Forelimb muscle (tissue), 1 donor: ENCODE measurements at regions not wholly inside any gene's neighbourhood (a gene's known extent, or its start where the extent isn't known, plus 50 kb on each side); places are given as distances from the start of the nearest gene placed in this dataset.
"Not testable (repeated sequence)": the region's sequence is repeated elsewhere in the genome, so short reads cannot be mapped to it uniquely, and the experiment has no call there.

Experiments
- DNase-seq: peaks from one replicate; pipeline ENCODE4 v3.0.0-alpha.2; 2013; ENCODE audit warnings: low read depth

DNA sequence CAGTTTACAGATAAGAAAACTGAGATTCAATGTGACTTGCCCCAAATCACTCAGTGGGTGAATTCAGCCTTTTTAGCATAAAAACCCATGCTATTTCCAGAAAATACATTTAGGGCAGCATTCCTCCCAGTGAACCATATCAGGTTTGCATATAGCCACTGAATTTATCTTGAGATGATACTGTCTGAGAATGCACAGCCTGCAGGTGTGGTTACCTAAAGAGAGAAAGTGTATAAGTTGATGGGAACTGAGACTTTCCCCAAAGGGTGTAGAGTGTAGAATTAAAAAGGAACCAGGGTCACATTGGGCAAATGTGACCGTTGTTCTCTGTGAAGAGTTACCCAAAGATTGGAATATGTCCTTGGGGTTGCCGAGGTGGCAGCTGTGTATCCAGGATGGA, 100.0 kb upstream of the PIK3R1 start:
- no peak for DNase-seq

DNA sequence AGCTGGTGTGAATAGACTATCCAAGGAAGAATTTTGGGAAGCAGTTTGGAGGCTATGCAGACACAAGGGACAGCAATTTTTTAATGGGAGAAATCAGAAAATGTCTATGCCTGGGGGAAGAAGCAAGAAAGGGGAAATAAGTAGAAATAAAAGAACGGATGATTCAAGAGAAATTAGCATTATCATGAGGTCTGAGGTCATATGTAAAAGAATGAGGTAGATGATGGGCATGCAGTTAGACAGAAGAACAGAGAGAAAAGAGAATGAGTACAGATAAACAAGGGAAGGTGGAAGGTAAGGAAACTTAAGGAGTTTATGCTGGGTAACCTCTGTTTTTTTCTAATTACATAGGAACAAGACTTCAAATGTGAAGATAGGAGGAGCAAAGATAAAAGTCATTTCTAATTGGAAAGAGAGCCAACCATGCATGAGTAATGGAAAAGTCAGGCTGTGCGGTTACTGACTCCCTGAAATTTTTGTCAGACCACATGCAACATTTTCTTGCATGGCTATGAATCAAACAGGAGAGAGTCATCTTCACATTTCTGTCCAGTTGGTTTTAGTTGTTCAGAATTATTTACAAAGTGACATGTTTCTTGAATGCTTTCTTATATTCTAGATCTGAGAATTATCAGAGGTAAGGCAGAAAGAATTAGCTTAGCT, 101.0 kb upstream of the PIK3R1 start:
- no peak for DNase-seq

DNA sequence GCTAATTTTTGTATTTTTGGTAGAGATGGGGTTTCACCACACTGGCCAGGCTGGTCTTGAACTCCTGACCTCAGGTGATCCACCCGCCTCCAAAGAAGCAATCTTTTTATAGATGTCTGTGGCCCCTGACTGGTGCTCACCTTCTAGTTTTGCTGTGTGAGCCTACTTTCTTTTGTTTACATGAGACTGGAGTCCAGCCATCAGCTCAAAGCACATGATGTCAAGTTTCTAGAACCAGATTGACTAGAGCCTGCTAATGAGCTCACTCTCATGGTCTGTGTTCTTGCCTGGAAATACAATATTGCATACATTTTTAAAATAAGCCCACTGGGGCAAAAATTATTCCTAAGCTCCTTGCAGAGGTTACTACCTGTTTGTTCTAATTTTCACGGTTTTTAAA, 102.9 kb upstream of the PIK3R1 start:
- no peak for DNase-seq

DNA sequence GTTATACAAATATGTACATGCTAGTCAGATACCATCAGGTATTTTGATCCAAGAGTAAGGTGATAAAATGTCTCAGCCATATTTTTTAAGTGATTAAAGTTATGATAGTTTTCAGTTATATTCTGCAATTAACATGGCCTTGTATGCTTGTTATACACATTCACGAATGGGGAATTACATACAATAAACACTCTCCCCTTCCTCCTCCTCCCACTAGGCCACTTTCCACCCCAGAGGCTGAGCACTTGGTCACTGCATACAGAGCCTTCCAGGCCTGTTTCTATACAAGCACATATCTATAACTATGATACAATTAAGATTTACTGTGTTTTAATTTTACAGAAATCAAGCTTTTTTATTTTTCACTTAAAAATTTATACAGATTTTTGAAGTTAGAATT, 104.7 kb upstream of the PIK3R1 start:
- DNase-seq: no peak

DNA sequence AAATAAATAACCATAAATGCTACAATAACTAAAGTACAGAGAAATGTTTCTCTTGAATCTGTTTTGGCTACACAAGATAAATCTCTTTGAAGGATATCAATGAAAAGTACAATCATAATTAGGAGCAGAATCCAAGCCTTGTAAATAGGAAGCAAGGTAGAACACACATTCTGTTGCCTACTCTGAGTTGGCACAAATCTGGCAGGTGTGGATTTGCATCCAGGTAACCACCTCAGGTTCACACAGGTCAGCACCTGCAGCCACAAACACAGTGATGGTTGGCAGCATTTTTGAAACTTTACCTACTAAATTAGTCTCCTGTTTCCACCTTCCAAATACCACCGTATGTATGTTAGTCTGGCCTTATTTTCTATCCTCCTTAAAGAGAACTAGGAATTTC, 105.3 kb upstream of the PIK3R1 start:
- no peak for DNase-seq

DNA sequence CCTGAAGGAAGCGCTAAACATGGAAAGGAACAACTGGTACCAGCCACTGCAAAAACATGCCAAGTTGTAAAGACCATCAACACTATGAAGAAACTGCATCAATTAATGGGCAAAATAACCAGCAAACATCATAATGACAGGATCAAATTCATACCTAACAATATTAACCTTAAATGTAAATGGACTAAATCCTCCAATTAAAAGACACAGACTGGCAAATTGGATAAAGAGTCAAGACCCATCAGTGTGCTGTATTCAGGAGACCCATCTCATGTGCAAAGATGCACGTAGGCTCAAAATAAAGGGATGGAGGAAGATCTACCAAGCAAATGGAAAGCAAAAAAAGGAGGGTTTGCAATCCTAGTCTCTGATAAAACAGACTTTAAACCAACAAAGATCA, 111.3 kb upstream of the PIK3R1 start:
- not testable (repeated sequence) for DNase-seq

DNA sequence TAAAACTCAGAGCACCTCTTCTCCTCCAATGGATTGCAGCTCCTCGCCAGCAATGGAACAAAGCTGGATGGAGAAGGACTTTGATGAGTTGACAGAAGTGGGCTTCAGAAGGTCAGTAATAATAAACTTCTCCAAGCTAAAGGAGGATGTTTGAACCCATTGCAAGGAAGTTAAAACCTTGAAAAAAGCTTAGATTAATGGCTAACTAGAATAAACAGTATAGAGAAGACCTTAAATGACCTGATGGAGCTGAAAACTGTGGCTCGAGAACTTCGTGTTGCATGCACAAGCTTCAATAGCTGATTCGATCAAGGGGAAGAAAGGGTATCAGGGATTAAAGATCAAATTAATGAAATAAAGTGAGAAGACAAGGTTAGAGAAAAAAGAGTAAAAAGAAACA, 112.3 kb upstream of the PIK3R1 start:
- DNase-seq: not testable (repeated sequence)

DNA sequence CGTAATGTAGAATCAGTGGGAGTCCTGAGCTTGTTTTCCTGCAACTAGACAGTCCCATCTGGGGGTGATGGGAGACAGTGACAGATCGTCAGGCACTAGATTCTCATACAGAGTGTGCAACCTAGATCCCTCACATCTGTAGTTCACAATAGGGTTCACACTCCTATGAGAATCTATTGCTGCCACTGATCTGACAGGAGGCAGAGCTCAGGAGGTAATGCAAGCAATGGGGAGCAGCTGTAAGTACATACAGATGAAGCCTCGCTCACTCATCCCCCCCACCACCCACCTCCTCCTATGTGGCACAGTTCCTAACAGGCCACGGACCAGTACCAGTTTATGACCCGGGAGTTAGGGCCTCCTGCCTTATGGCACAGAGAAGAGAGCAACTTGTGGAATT, 116.2 kb upstream of the PIK3R1 start:
- no peak for DNase-seq

DNA sequence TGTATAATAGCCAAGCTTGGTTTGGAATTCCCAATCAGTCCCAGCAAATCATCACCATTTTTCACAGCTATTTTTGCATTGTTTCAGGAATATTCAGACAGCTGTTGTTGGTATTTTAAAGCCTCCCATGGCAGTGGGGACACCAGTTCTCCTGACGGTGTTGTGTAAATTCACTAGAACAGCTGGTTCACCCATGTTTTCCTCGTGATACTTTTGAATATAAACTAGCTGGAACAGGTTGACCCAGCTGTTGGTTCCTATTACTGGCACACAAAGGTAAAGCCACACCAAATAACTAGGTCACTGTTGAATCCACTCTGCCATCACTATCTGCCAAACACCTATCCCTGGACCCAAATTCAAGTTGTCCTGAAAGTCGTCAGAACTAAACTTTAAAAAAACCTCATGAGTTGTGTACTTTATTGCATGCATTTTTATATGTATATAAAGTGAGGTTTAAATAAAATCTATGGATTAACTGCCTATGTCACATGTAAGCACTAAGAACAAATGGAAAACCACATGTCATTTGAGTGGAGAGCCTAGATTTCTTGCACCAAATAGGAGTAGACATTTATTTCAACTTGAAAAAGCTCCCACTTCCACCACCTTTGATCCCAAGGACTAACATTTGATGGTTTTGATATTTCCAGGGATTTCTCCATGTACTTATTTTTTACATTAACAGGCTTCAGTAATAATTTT, 121.9 kb upstream of the PIK3R1 start:
- DNase-seq: no peak

DNA sequence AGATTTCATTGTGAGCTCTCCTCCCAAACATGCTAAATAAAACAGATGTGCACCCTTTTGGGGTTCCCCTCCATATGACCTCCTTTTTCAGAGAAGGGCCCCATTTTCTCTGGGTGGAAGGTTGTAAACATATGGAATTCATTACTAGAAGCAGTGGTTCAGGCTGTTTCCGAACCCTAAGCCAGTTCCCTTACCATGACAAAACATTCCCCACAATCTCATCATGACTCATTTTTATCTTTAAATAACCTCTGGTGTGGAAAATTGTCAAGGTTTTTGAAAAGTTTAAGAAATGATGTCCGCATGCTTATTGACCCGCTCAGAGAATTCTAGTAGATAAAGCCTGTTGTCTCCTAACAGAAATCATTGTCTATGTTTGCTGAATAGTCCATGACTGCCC, 127.3 kb upstream of the PIK3R1 start:
- DNase-seq: no peak

DNA sequence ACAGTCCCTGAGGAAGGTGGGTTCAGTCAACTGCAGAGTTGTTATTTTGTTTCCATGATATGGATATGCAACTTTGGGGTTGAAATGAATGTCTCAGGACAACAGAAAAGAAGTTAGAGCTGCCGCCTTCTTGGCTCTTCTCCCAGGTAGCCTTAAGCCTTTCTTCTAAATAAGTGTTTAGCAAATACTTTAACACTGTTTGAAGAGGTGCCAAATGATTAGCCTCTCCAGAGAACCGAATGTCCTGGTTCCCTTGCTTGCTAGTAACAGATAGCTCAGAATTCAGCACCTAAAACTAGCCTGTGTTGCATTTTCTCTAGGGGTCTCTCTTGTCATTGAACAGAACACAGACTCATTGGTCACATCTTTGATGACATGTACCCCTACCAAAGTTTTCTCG, 127.7 kb upstream of the PIK3R1 start:
- no peak for DNase-seq

DNA sequence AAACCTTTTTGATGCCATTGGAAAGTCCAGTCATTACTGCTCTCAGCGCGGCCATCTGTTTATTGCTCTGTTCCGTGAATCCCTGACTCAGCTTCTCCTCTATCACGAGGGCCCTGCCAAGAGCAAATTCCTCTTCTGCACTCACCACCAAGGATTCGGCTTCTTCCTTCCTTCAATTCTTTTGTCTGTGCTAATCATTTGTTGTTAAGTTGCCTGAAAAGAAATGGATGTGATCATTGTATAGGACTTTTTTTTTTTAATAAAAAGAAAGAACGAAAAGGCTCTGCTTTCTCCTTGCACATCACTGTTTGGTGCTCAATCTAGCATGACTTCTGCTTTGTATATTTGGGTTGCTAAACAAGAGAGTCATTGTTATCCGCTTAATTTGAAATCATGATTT, 128.7 kb upstream of the PIK3R1 start:
- DNase-seq: no peak

DNA sequence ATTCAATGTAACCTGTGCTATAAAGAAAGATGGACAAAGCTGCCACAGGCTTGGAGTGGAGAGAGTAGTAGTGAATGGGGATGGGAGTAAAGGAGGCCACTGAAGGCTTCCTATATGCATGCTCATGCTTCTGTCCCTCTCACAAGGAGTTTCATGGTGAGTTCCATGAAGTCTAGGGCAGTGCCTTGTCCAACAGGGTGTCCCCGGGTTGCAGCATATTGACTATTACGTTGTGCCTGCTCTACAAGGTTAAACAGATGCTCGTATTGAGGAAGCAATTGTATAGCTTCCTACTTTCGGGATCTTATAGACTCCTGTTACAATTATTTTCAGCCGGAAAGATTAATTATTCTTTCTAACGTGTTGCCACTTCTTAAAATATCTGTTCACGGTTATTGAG, 129.1 kb upstream of the PIK3R1 start:
- no peak for DNase-seq

DNA sequence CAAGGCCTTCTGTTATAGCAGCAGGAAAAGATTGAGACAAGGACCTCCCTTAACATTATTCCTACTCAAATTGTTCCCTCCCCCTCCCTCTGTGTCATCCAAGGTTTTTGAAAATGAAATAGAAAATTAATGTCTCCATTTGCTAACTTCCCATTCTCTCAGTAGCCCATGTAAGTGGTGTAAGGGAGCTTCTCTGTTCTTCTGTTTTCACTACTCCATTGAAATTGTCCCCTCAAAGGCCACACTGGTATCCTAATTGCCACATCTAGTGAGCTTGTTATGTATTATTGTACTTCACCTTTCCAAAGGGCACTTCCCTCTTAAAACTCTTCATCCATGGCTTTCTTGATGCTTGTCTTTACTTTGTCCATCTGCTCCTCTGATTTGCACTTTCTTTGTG, 131.2 kb upstream of the PIK3R1 start:
- DNase-seq: no peak

DNA sequence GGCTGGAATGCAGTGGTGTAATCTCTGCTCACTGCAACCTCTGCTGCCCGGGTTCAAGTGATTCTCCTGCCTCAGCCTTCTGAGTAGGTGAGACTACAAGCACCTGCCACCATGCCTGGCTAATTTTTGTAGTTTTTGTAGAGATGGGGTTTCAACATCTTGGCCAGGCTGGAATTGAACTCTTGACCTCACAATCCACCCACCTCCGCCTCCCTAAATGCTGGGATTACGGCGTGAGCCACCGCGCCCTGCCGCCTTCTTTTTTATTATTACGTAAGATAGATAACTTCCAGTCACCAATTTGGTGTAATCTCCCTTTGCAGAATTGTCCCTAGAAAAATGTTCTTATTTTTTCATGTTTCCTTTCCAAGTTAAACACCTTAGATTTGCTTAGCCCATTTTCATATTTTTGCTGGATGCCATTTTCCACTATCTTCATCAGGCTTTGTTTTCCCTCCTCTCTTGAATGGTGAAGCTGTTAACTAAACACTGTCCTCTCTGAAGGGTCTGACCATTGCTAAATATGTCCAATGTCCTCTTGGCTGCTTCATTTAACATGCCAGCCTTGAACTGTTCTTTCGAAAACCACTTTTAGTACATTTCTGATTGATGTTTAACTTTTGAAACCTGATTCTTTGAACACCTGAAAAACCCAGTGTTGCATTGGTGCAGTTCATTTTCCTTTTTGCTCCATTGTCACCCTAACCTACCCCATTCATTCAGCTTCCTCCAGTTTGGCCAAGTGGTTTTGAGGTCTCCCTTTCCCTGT, 135.1 kb upstream of the PIK3R1 start:
- DNase-seq: no peak

DNA sequence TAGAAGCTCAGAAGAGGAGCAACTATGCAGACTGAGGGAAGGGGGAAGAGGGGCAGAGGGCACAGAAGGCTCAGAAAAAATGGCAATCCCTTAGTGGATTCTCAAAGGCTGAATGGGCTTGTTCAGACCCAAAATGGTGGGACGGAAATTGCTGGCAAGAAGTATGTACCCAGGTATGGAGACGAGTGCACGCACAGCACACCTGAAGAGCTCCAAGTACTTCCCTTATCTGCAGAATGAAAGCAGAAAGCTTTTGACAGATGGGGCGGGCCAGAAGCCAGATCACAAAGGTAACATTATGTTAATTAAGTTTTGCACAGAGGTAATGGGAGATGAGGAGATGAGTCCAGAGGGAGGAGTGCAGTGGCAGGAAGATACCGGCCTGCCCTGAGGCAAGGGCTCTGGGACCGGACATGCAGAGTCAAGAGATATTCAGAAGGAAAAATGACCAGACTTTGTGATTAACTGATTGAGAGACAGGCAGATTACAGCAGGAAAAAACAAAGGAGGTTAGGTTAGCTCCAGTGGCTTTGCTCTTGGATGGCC, 138.1 kb upstream of the PIK3R1 start:
- no peak for DNase-seq

DNA sequence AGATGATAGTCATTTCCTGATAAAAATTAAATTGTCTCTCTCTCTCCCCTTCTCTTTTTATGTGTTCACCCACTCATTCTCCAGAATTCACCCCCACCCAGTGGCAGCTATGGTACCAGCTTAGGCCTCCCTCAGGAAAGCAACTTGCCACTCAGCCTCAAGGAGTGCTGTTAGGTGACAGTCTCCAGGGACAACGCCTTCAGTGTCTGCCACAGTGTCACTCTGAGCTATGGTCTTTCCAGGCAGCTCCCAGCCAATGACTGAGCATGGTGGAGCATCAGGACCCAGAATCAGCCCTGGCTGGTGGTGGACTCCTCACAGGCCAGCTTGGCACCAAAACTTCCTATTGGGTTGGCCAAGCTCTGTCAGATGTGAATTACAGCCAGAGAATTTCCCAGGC, 140.9 kb upstream of the PIK3R1 start:
- no peak for DNase-seq

DNA sequence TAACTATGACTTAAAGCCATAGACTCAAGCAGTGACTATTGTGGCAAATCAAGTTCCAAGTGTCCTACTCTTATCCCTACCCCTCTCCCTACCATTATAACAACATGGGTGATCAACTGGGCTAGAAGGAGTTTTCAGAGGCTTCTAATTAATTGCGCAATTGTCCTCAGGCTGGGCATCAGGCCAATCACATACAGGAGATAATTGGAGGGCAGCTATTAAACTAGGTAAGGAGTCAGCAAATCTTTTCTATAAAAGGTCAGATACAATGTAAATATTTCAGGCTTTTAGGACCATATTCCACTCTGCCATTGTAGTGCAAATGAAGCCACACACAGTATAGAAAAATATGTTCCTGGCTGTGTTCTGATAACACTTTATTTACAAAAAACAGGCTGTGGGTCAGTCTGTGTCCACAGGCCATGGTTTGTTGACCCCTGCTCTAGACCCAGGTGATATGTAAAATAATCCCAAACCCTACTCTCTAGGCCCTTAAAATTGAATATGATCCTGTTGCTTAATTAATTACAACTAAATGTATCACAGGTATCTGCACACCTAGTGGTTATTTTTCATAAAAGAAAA, 141.4 kb upstream of the PIK3R1 start:
- DNase-seq: no peak

DNA sequence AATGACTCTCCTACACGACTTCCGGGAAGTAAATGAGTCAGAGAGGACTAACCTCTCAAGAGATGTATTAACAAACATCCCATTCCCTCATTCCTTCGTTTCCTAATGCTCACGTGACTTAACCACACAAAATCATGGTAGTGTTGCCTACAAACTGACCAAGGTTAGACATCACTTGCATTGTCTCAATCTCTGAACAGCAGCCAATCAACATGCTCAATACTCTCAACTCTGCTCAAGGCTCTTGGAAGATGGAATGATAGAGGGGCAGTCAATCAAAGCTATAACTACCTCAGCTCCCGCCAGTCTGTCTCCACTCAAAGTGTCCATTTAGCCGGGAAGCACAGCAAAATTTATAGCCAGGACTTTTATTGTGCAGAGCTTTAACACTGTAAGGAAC, 143.8 kb upstream of the PIK3R1 start:
- no peak for DNase-seq

DNA sequence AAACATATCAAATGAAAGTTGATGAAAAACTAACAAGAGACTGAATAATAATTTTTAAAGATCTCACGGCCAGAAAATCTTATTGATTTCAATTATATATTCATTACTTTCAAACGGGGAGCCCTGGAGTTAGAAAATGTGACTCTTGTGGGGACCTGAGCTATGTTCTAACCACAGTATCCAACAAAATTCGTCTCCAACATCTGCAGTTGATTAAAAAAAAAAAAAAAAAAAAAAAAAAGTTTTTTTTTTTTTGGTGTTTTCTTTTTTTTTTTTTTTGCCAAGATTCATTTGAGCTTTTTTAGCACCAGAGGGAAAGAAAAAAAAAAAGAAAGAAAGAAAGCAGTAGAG, 144.3 kb upstream of the PIK3R1 start:
- no peak for DNase-seq

DNA sequence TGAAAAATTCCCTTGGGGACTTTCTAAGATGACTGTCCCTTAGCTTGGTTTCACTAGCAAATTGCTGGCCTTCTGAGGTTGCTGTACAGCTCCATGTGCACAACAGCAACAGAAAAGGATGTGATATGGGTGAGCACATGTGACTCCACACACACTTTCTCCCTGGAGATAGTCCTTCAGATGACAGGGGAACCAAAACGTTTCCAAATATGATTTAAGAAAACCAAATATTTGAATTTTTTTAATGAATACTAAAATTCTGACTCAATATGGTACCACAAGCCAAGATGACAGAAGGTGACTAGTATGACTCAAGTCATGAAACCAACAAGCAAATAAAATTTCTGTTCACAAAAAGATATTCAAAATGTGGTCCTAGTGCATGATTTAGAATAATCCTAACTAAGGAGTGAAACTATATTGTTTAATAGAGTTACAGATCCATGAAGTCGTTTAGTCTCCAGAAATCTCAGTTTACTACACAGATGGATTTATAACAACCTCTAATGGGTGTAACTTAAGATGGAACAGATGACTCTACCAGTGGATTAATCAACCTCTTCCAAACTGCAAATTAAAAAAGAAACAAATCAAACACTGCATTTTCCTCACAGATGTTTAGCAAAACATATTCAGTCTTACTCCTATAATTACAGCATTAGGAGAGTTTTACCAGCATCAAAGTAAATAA, 144.8 kb upstream of the PIK3R1 start:
- no peak for DNase-seq
